ENCODE measurements at regions not wholly inside any gene's neighbourhood (a gene's known extent, or its start where the extent isn't known, plus 50 kb on each side); places are given as distances from the start of the nearest gene placed in this dataset.

- TF ChIP-seq CTCF (IDR thresholded peaks at IDR 0.05 in 2 of 3, conservative IDR thresholded peaks at IDR 0.05 in 1 of 3; ENCODE audit: borderline replicate concordance in 1 of 3, insufficient read depth in 1 of 3, low read depth in 2 of 3, low read length in 2 of 3) (no peak), ZFX (IDR thresholded peaks at IDR 0.05) (no peak), REST (IDR thresholded peaks at IDR 0.05; ENCODE audit: low read depth) (no peak), EZH2phosphoT487 (IDR thresholded peaks at IDR 0.05; ENCODE audit: borderline replicate concordance) (no peak), YY1 (IDR thresholded peaks at IDR 0.05; ENCODE audit: extremely low read depth, insufficient replicate concordance, low read depth, low read length) (no peak), EZH2 (IDR thresholded peaks at IDR 0.05) (no peak), RAD21 (IDR thresholded peaks at IDR 0.05; ENCODE audit: low read depth) (no peak), EGR1 (IDR thresholded peaks at IDR 0.05; ENCODE audit: low read depth) (no peak), ELF1 (IDR thresholded peaks at IDR 0.05; ENCODE audit: borderline replicate concordance, low read depth) (no peak), SP1 (IDR thresholded peaks at IDR 0.05; ENCODE audit: low read depth) (no peak), POLR2A (IDR thresholded peaks at IDR 0.05; ENCODE audit: borderline replicate concordance, extremely low read depth, insufficient read depth, insufficient read length) (no peak)
These were observed 330.6 kb upstream of the IMPG1 start for GRCh38 chr6:76403064-76403463.
